DOHH2 (cell line): ENCODE measurements at regions not wholly inside any gene's neighbourhood (a gene's known extent, or its start where the extent isn't known, plus 50 kb on each side); places are given as distances from the start of the nearest gene placed in this dataset.
"Not testable (repeated sequence)": the region's sequence is repeated elsewhere in the genome, so short reads cannot be mapped to it uniquely, and the experiment has no call there.

Source experiments
- CTCF ChIP-seq: fragments of 200-600 bp; sonication (generic); IDR thresholded peaks from one replicate; pipeline ENCODE4 v1.5.1; 2014; ENCODE audit warnings: antibody characterized with exemption, mild to moderate bottlenecking, low read depth, low read length; ENCODE audit not compliant: poor library complexity, severe bottlenecking
- EZH2phosphoT487 ChIP-seq: fragments of 200-600 bp; sonication (generic); IDR thresholded peaks from 2 replicates; pipeline ENCODE4 v1.6.1; 2017; ENCODE audit warnings: borderline replicate concordance, mild to moderate bottlenecking, antibody characterized with exemption, low read length, moderate library complexity, mixed read lengths

GRCh38 chr22:23433127-23434005 is 146.7 kb downstream of the IGLL1 start:
- peak; percentile 28 for TF ChIP-seq CTCF
- TF ChIP-seq EZH2phosphoT487 = not testable (repeated sequence)
